Mammary epithelial cell (primary cell): ENCODE measurements at regions not wholly inside any gene's neighbourhood (a gene's known extent, or its start where the extent isn't known, plus 50 kb on each side); places are given as distances from the start of the nearest gene placed in this dataset.

Experiments used
- CTCF ChIP-seq, 2 donors: IDR thresholded peaks in 1 of 2; conservative IDR thresholded peaks in 1 of 2; 2 replicates each; pipeline ENCODE4 v1.5.1; 2011 to 2012; ENCODE audit warnings: inconsistent platforms in 2 of 2, low read length in 2 of 2, mild to moderate bottlenecking in 2 of 2, control low read depth in 1 of 2, low read depth in 1 of 2; ENCODE audit not compliant: insufficient read depth in 1 of 2; ENCODE audit errors: extremely low read depth in 1 of 2
- EZH2 ChIP-seq: IDR thresholded peaks from 2 replicates; pipeline ENCODE4 v1.6.1; 2012; ENCODE audit warnings: low read length, inconsistent platforms, borderline replicate concordance

DNA sequence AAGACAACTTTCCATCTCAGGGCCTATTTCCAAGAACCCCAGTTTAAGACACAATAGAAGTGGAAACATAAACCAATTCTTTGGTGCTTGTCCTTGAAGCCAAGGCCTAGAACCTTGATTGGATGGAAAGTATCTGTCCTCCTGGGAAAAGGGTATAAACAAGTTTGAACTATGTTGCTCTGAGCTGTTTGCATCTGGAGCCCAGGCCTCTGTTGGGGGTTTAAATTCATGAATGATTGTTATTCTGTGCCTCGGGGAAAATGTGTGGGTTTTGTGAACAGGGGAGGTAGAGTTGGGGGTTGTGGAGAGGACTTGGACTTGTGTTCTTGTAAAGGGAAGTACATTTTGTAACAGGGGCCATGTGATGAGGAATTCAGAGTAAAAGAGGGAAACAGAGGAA lies 406.1 kb downstream of the SLC4A3 start:
- TF ChIP-seq CTCF (conservative IDR thresholded peaks at IDR 0.05 in 1 of 2, IDR thresholded peaks at IDR 0.05 in 1 of 2; ENCODE audit: extremely low read depth in 1 of 2, insufficient read depth in 1 of 2, low read depth in 1 of 2, low read length in 2 of 2) (no peak), EZH2 (no peak)
